Loucy (cell line): ENCODE measurements at regions not wholly inside any gene's neighbourhood (a gene's known extent, or its start where the extent isn't known, plus 50 kb on each side); places are given as distances from the start of the nearest gene placed in this dataset.

Experiments used
- EZH2phosphoT487 ChIP-seq: fragments of 200-600 bp; IDR thresholded peaks from 2 replicates; pipeline ENCODE4 v1.6.1; 2018; ENCODE audit warnings: antibody characterized with exemption, mild to moderate bottlenecking, moderate library complexity, borderline replicate concordance
- TF ChIP-seq, protein P1 (sequence below): fragments of 200-600 bp; sonication (generic); conservative IDR thresholded peaks from 2 replicates; pipeline ENCODE4 v1.5.1; 2014; ENCODE audit warnings: mild to moderate bottlenecking, antibody characterized with exemption, low read length

DNA sequence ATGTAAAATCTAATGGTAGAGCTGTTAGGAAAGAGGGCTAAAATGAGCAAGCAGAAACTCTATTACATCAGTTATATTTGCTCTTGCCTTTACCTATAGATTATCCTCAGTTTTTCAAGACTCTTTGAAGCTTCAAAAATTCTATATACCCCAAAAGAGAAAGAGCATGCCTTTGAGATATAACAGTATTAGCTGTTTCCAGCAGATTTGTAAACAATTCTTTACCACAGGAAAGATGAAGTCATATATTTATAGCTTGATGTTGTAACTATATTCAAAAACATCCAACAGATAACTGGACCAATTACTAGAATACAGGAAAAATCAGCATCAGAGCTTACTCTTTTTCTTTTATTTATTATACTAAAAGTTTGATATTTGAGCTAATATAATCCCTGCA is 416.2 kb upstream of the TPK1 start:
- TF ChIP-seq, protein P1, sequence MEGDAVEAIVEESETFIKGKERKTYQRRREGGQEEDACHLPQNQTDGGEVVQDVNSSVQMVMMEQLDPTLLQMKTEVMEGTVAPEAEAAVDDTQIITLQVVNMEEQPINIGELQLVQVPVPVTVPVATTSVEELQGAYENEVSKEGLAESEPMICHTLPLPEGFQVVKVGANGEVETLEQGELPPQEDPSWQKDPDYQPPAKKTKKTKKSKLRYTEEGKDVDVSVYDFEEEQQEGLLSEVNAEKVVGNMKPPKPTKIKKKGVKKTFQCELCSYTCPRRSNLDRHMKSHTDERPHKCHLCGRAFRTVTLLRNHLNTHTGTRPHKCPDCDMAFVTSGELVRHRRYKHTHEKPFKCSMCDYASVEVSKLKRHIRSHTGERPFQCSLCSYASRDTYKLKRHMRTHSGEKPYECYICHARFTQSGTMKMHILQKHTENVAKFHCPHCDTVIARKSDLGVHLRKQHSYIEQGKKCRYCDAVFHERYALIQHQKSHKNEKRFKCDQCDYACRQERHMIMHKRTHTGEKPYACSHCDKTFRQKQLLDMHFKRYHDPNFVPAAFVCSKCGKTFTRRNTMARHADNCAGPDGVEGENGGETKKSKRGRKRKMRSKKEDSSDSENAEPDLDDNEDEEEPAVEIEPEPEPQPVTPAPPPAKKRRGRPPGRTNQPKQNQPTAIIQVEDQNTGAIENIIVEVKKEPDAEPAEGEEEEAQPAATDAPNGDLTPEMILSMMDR = no peak
- TF ChIP-seq EZH2phosphoT487 = no peak
